ENCODE measurements at regions not wholly inside any gene's neighbourhood (a gene's known extent, or its start where the extent isn't known, plus 50 kb on each side); places are given as distances from the start of the nearest gene placed in this dataset.
"Not testable (repeated sequence)": the region's sequence is repeated elsewhere in the genome, so short reads cannot be mapped to it uniquely, and the experiment has no call there.

- no peak for FAIRE-seq
These were observed 822.0 kb downstream of the KCNJ18 start for GRCh38 chr17:22514315-22514714.

DNA sequence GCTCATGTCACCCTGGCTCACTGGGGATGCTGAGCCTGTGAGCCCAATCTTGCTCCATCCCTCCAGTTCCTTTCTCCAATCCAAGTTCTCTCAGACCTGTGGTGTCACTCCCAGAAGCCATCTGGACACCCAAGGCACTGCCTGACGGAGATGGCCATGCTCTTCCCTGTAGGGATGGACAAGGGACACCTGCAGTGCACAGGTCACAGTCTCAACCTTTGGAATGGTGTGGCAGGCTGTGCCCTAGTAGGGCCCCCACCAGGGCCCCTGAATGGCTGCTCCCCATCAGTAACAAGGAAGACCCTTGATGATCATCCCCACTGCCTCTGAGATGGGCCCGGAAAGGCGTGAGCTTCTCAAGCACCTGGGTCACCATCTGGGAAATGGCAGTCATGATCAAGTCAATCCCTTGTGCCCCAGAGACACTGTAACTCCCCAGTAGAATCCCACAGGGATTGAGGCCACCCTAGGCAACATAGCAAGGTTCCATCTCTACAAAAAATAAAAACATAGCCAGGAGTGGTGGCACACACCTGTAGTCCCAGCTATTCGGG is 822.5 kb downstream of the KCNJ18 start:
- no peak for FAIRE-seq

More at GRCh38 chr17:22514315-22514714, 822.0 kb downstream of the KCNJ18 start:
- no peak for DNase-seq (ENCODE audit: extremely low spot score, insufficient read length, low read depth)

GRCh38 chr17:22515599-22515998 is 823.3 kb downstream of the KCNJ18 start:
- FAIRE-seq (no peak), DNase-seq (ENCODE audit: extremely low spot score, insufficient read length, low read depth) (no peak)

More for the DNA sequence above, 822.5 kb downstream of the KCNJ18 start:
- no peak for DNase-seq (ENCODE audit: extremely low spot score, insufficient read length, low read depth)

DNA sequence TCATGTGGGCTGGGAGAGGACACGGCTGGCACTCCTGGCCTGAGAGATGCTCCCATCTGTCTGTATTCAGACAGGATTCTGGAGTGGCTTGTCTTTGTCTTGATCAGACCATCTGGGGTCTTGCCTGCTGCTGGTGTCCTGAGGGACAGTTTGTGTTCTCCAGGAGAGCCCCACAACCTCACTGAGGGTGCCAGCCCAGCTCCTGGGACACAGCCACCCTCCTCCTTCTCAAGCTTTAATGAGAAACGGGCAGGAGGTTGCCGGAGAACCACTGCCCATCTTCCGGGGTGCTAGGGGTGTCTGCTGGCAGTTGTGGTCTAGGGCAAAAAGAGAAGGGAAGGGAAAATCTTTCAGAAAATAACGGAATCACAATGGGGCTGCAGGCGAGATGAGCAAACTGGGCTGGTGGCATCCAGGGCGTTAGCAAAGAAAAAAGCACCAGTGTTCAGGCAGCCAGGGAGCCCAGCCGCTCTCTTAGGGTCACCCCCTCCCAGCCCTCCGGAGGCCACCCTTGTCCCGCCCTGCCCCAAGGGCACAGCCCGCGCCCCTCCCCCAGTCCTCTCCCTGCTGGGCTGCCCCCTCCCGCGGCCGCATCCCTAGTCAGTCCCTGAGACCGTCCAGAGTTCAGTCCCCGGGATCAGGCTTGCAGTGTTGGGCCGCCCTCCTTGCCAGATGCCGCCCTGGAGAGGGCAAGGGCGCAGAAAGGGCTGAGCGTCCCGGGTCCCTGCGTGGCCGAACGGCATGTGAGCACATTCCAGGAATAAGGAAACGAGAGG is 824.7 kb downstream of the KCNJ18 start:
- DNase-seq (ENCODE audit: extremely low spot score, insufficient read length, low read depth) (no peak), FAIRE-seq (no peak)

- FAIRE-seq (no peak), DNase-seq (ENCODE audit: extremely low spot score, insufficient read length, low read depth) (no peak)
These were observed 825.4 kb downstream of the KCNJ18 start for GRCh38 chr17:22517716-22518115.

DNA sequence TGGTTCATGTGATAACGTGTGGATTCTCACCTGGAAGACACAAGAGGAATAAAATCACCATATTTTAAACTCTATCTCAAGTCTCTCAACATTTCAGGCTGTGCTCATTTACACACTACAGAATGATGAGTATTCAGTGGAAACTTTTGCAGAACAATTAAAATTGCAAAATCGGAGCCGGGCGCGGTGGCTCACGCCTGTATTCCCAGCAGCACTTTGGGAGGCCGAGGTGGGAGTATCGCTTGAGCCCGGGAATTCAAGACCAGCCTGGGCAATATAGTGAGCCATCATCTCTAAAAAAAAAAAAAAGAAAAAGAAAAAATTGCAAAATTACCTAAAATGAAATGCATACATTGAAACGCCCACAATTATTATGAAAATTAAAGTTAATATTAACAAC is 825.9 kb downstream of the KCNJ18 start:
- FAIRE-seq (no peak), DNase-seq (ENCODE audit: extremely low spot score, insufficient read length, low read depth) (no peak)

- FAIRE-seq; DNase-seq (ENCODE audit: extremely low spot score, insufficient read length, low read depth): not testable (repeated sequence)
These were observed 856.5 kb downstream of the KCNJ18 start for GRCh38 chr17:22548873-22549272.

- FAIRE-seq; DNase-seq (ENCODE audit: extremely low spot score, insufficient read length, low read depth): not testable (repeated sequence)
These were observed 859.5 kb downstream of the KCNJ18 start for GRCh38 chr17:22551695-22552415.

- DNase-seq (ENCODE audit: extremely low spot score, insufficient read length, low read depth) = no peak
- no peak for FAIRE-seq
These were observed 877.3 kb downstream of the KCNJ18 start for GRCh38 chr17:22569459-22570143.

DNA sequence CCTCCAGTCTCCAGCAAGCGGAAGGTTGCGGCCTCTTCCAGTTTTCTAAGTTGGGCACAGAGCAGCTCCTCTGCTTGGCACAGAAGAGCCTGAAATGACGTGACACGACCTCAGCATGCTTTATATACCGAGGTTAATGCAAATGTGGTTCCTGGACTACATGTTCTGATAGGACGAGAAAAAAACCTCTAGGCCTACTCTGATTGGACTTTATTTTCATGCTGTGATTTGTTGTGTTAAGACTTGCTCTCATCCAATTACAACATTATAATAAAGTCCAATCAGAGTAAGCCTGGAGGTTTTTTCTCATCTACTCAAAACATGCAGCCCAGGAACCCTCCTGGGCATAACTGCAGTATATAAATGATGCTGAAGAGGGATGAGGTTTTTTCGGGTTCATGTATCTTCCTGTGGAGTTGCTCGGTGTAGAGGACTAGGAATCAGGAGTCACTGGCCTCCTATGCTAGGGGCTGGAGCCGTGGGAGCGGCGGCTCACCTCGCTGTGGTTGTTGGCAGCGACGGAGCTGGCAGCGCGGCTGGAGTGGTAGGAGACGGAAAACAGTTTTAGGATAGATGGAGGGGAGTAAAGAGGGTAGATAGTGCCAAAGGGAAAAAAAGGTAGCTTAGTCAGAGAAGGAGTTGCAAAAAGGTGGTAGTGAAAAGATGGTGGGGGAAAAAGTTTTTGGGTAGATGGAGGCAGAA is 878.0 kb downstream of the KCNJ18 start:
- DNase-seq (ENCODE audit: extremely low spot score, insufficient read length, low read depth) = no peak
- FAIRE-seq = no peak

DNA sequence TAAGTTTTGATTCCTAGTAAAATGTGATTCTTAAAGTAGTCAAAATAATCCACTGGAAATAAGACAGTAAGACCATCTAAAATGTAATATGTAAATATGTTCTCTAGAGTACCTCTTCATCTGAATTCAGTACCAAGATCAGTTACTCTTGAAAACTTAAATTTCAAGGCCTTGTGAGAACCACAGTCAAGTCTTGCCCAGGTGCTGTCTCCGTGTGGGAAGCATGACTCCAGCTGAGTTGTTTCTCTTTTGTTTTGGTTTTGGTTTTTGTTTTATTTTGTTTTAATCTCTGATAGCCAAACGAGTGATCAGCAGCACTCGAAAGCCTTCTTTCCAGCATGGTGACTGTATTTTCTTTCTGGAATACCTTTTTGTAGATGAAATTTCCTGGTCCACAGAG is 907.0 kb downstream of the KCNJ18 start:
- DNase-seq (ENCODE audit: extremely low spot score, insufficient read length, low read depth) (no peak), FAIRE-seq (no peak)

DNA sequence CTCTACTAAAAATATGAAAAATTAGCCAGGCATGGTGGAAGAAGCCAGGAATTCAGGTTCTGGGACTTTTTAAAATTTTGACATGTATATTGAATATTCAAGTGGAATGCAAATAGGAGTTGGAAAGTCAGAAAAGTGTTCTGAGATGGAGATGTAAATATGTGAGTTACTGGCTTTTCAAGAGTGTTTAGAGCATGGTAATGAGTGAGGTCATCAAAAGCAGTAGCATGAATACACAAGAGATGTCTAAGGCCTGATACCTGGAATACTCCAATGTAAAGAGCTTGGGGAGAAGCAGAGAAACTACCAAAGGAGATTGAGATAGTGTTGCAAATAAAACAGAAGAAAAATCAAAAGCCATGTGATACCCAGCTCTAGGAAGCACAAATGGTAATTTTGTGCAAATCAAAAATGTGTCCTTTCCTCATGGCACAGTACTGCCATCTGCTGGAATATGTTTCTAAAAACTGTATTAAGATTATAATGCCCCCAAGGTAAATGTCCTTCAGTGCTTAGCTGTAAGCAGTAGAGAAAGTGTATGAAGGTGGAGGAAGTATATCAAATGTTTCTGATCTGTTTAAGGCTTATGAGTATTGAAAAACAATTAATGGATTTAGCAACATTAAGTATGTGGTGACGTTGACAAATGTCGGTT is 908.4 kb downstream of the KCNJ18 start:
- FAIRE-seq (no peak), DNase-seq (ENCODE audit: extremely low spot score, insufficient read length, low read depth) (no peak)
